GM23248 (cell line): ENCODE measurements at regions not wholly inside any gene's neighbourhood (a gene's known extent, or its start where the extent isn't known, plus 50 kb on each side); places are given as distances from the start of the nearest gene placed in this dataset.

Experiments used
- DNase-seq: peaks from one replicate; pipeline ENCODE4 v3.0.0-alpha.2; 2015
- H2AFZ ChIP-seq: fragments of 200-600 bp; sonication (generic); 2 replicates; pipeline ENCODE4 v1.6.1; 2016; ENCODE audit warnings: antibody characterized with exemption
- H3F3A ChIP-seq: fragments of 200-600 bp; sonication (generic); 2 replicates; pipeline ENCODE4 v1.6.1; 2016; ENCODE audit warnings: mild to moderate bottlenecking, antibody characterized with exemption, mixed run types; ENCODE audit not compliant: insufficient read depth
- H3K27ac ChIP-seq: fragments of 200-600 bp; sonication (generic); 2 replicates; pipeline ENCODE4 v1.5.1; 2016; ENCODE audit warnings: mild to moderate bottlenecking
- H3K27me3 ChIP-seq: fragments of 200-600 bp; sonication (generic); replicated peaks from 2 replicates; pipeline ENCODE4 v1.6.1; 2016; ENCODE audit warnings: mild to moderate bottlenecking; ENCODE audit not compliant: insufficient read depth
- H3K36me3 ChIP-seq: fragments of 200-600 bp; sonication (generic); 2 replicates; pipeline ENCODE4 v1.6.1; 2016; ENCODE audit warnings: low read depth, mild to moderate bottlenecking
- H3K4me1 ChIP-seq: fragments of 200-600 bp; sonication (generic); 2 replicates; pipeline ENCODE4 v1.6.1; 2016; ENCODE audit warnings: mild to moderate bottlenecking; ENCODE audit not compliant: insufficient read depth
- H3K4me2 ChIP-seq: fragments of 200-600 bp; sonication (generic); one replicate; pipeline ENCODE4 v1.6.1; 2016; ENCODE audit warnings: mild to moderate bottlenecking; ENCODE audit not compliant: unreplicated experiment
- H3K4me3 ChIP-seq: fragments of 200-600 bp; sonication (generic); 2 replicates; pipeline ENCODE4 v1.5.1; 2016; ENCODE audit warnings: mild to moderate bottlenecking
- H3K79me2 ChIP-seq: fragments of 200-600 bp; sonication (generic); 2 replicates; pipeline ENCODE4 v1.6.1; 2016; ENCODE audit warnings: mild to moderate bottlenecking; ENCODE audit not compliant: insufficient read depth
- H3K9ac ChIP-seq: fragments of 200-600 bp; sonication (generic); 2 replicates; pipeline ENCODE4 v1.6.1; 2016; ENCODE audit warnings: mild to moderate bottlenecking
- H3K9me2 ChIP-seq: fragments of 200-600 bp; sonication (generic); 2 replicates; pipeline ENCODE4 v1.6.1; 2016; ENCODE audit warnings: mixed run types, mild to moderate bottlenecking, moderate library complexity; ENCODE audit not compliant: insufficient read depth
- H3K9me3 ChIP-seq: fragments of 200-600 bp; sonication (generic); one replicate; pipeline ENCODE4 v1.6.1; 2017; ENCODE audit warnings: low read depth
- H4K20me1 ChIP-seq: fragments of 200-600 bp; sonication (generic); 2 replicates; pipeline ENCODE4 v1.6.0; 2016; ENCODE audit not compliant: insufficient read depth
- EZH2 ChIP-seq: fragments of 200-600 bp; sonication (generic); IDR thresholded peaks from 2 replicates; pipeline ENCODE4 v1.6.1; 2018; ENCODE audit warnings: antibody characterized with exemption, mild to moderate bottlenecking; ENCODE audit not compliant: insufficient read depth, poor library complexity, severe bottlenecking
- EZH2phosphoT487 ChIP-seq: fragments of 200-600 bp; sonication (generic); IDR thresholded peaks from 2 replicates; pipeline ENCODE4 v1.6.1; 2018; ENCODE audit warnings: antibody characterized with exemption, moderate library complexity, mild to moderate bottlenecking, low read depth; ENCODE audit not compliant: insufficient read depth
- WGBS, 2 experiments: methylation state at CpG; one replicate each; pipeline ENCODE4 v1.1.6; 2015 to 2017; ENCODE audit warnings: low lambda C conversion rate in 2 of 2, low coverage in 1 of 2; ENCODE audit errors: missing lambda C conversion rate in 2 of 2; 5-methylcytosine and 5-hydroxymethylcytosine counted together
- in situ Hi-C: fragments of 300-500 bp; cut with MboI; formaldehyde crosslinking; loops from 2 replicates; pipeline ENCODE4 v1.15.0; 2020

DNA sequence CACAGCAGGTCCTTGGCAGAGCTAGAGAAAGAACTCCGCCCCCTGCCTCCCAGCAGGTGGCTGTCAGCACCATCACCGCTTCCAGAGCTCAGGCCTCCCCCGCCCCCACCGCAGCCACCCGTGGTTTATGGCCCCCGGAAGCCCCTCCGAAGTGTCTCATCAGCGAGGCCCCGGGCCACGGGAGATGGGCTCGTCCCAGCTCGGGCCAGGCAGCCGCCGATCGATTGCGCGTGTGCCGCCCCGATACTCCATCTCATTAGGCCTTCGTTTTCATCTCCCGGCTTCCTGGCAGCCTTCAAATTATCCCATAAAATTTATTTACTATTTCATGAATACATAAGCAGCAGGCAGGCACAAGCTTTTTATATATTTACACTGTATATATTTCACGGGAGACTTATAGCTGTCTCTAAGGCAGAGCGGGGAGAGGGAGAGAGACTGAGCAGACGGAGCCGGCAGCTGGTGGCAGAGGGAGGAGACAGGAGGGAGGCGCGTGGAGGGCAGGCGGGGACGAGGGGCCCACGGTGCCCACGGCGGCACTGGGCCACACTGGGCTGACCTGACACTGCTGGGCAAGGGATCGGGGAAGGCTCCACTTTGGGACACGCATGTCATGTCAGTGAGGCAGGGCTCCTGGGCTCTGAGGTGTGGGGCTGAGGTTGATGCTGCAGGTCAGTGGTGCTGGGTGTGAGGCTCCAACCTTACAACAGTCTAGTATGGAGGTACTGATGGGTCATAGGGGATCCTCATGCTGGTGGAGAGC lies 241.2 kb downstream of the RBM19 start:
- no peaks in the 10 kb centered on the region for H3K36me3 ChIP-seq
- H3K27me3 ChIP-seq = peaks cover 12% of the 10 kb centered on the region
- WGBS, 2 experiments = 61 to 63% methylated on average over 34 of the region's 34 CpGs
- H3K4me1 ChIP-seq = no peaks in the 10 kb centered on the region; the same call in 1 of the 2 replicates
- H2AFZ ChIP-seq = no peak overlapping the region
- no peak for DNase-seq
- H3K9ac ChIP-seq = no peak overlapping the region
- H3K79me2 ChIP-seq = no peaks in the 10 kb centered on the region
- no peaks in the 10 kb centered on the region for H4K20me1 ChIP-seq
- no peak overlapping the region for H3K27ac ChIP-seq
- in situ Hi-C loops = no loop called here
- H3F3A ChIP-seq = no peaks in the 10 kb centered on the region
- no peaks in the 10 kb centered on the region for H3K9me3 ChIP-seq
- H3K4me2 ChIP-seq = no peak overlapping the region
- H3K9me2 ChIP-seq = no peaks in the 10 kb centered on the region
- no peak for TF ChIP-seq EZH2
- TF ChIP-seq EZH2phosphoT487 = no peak
- H3K4me3 ChIP-seq = no peak overlapping the region

DNA sequence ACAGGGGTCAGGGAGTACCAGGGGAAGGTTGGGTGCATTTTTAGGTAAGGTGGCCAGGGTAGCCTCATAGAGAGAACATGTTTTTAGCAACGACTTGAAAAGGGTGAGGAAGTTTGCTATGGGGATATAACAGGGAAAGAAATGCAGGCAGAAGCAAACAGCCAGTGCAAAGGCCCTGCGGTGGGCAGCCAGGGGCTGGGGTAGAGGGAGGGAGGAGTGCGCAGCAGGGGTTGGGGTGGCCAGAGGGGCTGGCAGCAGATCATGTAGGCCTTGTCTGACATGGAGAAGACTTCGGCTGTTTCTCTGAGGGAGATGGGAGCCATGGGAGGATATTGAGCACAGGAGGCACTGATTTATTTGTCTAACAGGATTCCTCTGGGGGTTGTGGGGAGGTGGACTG lies 242.5 kb downstream of the RBM19 start:
- no peak for DNase-seq
- H3K27me3 ChIP-seq = peaks cover 12% of the 10 kb centered on the region
- H3K9me2 ChIP-seq = no peaks in the 10 kb centered on the region
- in situ Hi-C loops = no loop called here
- no peak for TF ChIP-seq EZH2
- no peak overlapping the region for H2AFZ ChIP-seq
- no peak overlapping the region for H3K9ac ChIP-seq
- no peak overlapping the region for H3K4me3 ChIP-seq
- H3K4me1 ChIP-seq = no peaks in the 10 kb centered on the region; the same call in 1 of the 2 replicates
- WGBS, 2 experiments = 54 to 65% methylated on average over 4 of the region's 4 CpGs
- no peaks in the 10 kb centered on the region for H4K20me1 ChIP-seq
- no peaks in the 10 kb centered on the region for H3K36me3 ChIP-seq
- no peaks in the 10 kb centered on the region for H3F3A ChIP-seq
- H3K4me2 ChIP-seq = no peak overlapping the region
- H3K9me3 ChIP-seq = no peaks in the 10 kb centered on the region
- H3K27ac ChIP-seq = no peak overlapping the region
- H3K79me2 ChIP-seq = no peaks in the 10 kb centered on the region

DNA sequence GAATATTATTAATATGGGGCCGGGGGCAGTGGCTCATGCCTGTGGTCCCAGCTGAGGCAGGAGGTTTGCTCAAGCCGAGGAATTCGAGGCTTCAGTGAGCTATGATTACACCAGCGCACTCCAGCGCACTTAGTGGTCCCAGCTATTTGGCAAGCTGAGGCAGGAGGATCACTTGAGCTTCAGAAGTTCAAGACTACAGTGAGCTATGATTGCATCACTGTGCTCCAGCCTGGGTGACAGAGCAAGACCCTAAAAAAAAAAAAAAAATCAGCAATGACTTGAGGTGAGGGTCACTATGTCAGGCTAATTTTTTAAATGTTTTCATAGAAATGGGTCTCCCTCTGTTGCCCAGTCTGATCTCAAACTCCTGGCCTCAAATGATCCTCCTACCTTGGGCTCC lies 243.4 kb downstream of the RBM19 start:
- Histone ChIP-seq H2AFZ (no peak overlapping the region), H3K27ac (no peak overlapping the region), H3K9me3 (no peaks in the 10 kb centered on the region), H3K4me2 (no peak overlapping the region), H3K27me3 (peaks cover 12% of the 10 kb centered on the region), H3K36me3 (no peaks in the 10 kb centered on the region), H3F3A (no peaks in the 10 kb centered on the region), H3K4me3 (no peak overlapping the region), H4K20me1 (no peaks in the 10 kb centered on the region), H3K9me2 (no peaks in the 10 kb centered on the region), H3K9ac (no peak overlapping the region), H3K79me2 (no peaks in the 10 kb centered on the region), H3K4me1 (no peaks in the 10 kb centered on the region; the same call in 1 of the 2 replicates)
- DNase-seq = no peak
- WGBS, 2 experiments = 40 to 43% methylated on average over 5 of the region's 5 CpGs
- no peak for TF ChIP-seq EZH2phosphoT487
- TF ChIP-seq EZH2 = no peak
- in situ Hi-C loops = no loop called here

- Histone ChIP-seq H3K27me3 (peaks cover 12% of the 10 kb centered on the region), H3F3A (no peaks in the 10 kb centered on the region), H3K79me2 (no peaks in the 10 kb centered on the region), H3K9me2 (no peaks in the 10 kb centered on the region), H3K4me1 (no peaks in the 10 kb centered on the region), H3K9me3 (no peaks in the 10 kb centered on the region), H3K4me2 (no peak overlapping the region), H3K27ac (no peak overlapping the region), H3K4me3 (no peak overlapping the region), H3K36me3 (no peaks in the 10 kb centered on the region), H4K20me1 (no peaks in the 10 kb centered on the region), H2AFZ (no peak overlapping the region), H3K9ac (no peak overlapping the region)
- no peak for DNase-seq
- 8 to 19% methylated on average over 4 of the region's 4 CpGs for WGBS, 2 experiments
- TF ChIP-seq EZH2 = no peak
- TF ChIP-seq EZH2phosphoT487 = no peak
- in situ Hi-C loops = no loop called here
Observed at GRCh38 chr12:113720629-113721028, 245.5 kb downstream of the RBM19 start.
